ENCODE measurements at regions not wholly inside any gene's neighbourhood (a gene's known extent, or its start where the extent isn't known, plus 50 kb on each side); places are given as distances from the start of the nearest gene placed in this dataset.

- Mint-ChIP-seq H3K36me3 (peaks cover 4% of the 10 kb centered on the region), H3K27me3 (no peaks in the 10 kb centered on the region), H3K9me3 (peaks cover 13% of the 10 kb centered on the region), H3K27ac (no peak overlapping the region), H3K4me3 (no peak overlapping the region), H3K4me1 (ENCODE audit: low read depth in 2 of 2) (no peaks in the 10 kb centered on the region)
- DNase-seq (ENCODE audit: low spot score) (no peak), ATAC-seq (no peak)
These were observed 646.9 kb upstream of the ZP4 start for GRCh38 chr1:238537641-238538040.

- ATAC-seq = peak in 1 of 2 donors; percentile 17
- Mint-ChIP-seq H3K4me3 (no peak overlapping the region), H3K9me3 (peaks cover 16% of the 10 kb centered on the region), H3K27me3 (no peaks in the 10 kb centered on the region), H3K4me1 (ENCODE audit: low read depth in 2 of 2) (no peaks in the 10 kb centered on the region), H3K27ac (no peak overlapping the region), H3K36me3 (no peaks in the 10 kb centered on the region)
- DNase-seq (ENCODE audit: low spot score) = no peak
These were observed 639.6 kb upstream of the ZP4 start for GRCh38 chr1:238530209-238530851.

GRCh38 chr1:238517711-238518110 is 627.0 kb upstream of the ZP4 start:
- H3K9me3 Mint-ChIP-seq = peaks cover 9% of the 10 kb centered on the region

GRCh38 chr1:238501290-238501689 is 610.6 kb upstream of the ZP4 start:
- DNase-seq (ENCODE audit: low spot score) (no peak), ATAC-seq (no peak)
- no peaks in the 10 kb centered on the region for H3K36me3 Mint-ChIP-seq
- no peaks in the 10 kb centered on the region for H3K27me3 Mint-ChIP-seq
- H3K9me3 Mint-ChIP-seq = peaks cover 6% of the 10 kb centered on the region
- no peak overlapping the region for H3K27ac Mint-ChIP-seq
- no peaks in the 10 kb centered on the region for H3K4me1 Mint-ChIP-seq (ENCODE audit: low read depth in 2 of 2)
- no peak overlapping the region for H3K4me3 Mint-ChIP-seq

More at GRCh38 chr1:238517711-238518110, 627.0 kb upstream of the ZP4 start:
- Mint-ChIP-seq H3K36me3 (no peaks in the 10 kb centered on the region), H3K27me3 (no peaks in the 10 kb centered on the region), H3K4me1 (ENCODE audit: low read depth in 2 of 2) (no peaks in the 10 kb centered on the region), H3K4me3 (no peak overlapping the region), H3K27ac (no peak overlapping the region)
- DNase-seq (ENCODE audit: low spot score) (no peak), ATAC-seq (no peak)

GRCh38 chr1:238499021-238499420 is 608.3 kb upstream of the ZP4 start:
- Mint-ChIP-seq H3K27me3 (no peaks in the 10 kb centered on the region), H3K4me1 (ENCODE audit: low read depth in 2 of 2) (no peaks in the 10 kb centered on the region), H3K27ac (no peak overlapping the region), H3K9me3 (peaks cover 6% of the 10 kb centered on the region), H3K36me3 (no peaks in the 10 kb centered on the region), H3K4me3 (no peak overlapping the region)
- DNase-seq (ENCODE audit: low spot score) (no peak), ATAC-seq (no peak)

- no peak overlapping the region for H3K27ac Mint-ChIP-seq
- no peak for ATAC-seq
- no peaks in the 10 kb centered on the region for H3K4me1 Mint-ChIP-seq (ENCODE audit: low read depth in 2 of 2)
These were observed 601.5 kb upstream of the ZP4 start for GRCh38 chr1:238492271-238492670.

GRCh38 chr1:238491265-238491664 is 600.5 kb upstream of the ZP4 start:
- no peaks in the 10 kb centered on the region for H3K4me1 Mint-ChIP-seq (ENCODE audit: low read depth in 2 of 2)
- peaks cover 11% of the 10 kb centered on the region for H3K9me3 Mint-ChIP-seq
- no peaks in the 10 kb centered on the region for H3K27me3 Mint-ChIP-seq
- no peak overlapping the region for H3K27ac Mint-ChIP-seq
- H3K4me3 Mint-ChIP-seq = no peak overlapping the region
- DNase-seq (ENCODE audit: low spot score) = no peak
- H3K36me3 Mint-ChIP-seq = no peaks in the 10 kb centered on the region
- ATAC-seq = no peak

More at GRCh38 chr1:238492271-238492670, 601.5 kb upstream of the ZP4 start:
- Mint-ChIP-seq H3K4me3 (no peak overlapping the region), H3K9me3 (peaks cover 7% of the 10 kb centered on the region), H3K36me3 (no peaks in the 10 kb centered on the region), H3K27me3 (no peaks in the 10 kb centered on the region)
- no peak for DNase-seq (ENCODE audit: low spot score)

GRCh38 chr1:238489006-238489405 is 598.3 kb upstream of the ZP4 start:
- no peaks in the 10 kb centered on the region for H3K36me3 Mint-ChIP-seq
- H3K9me3 Mint-ChIP-seq = peaks cover 11% of the 10 kb centered on the region
- DNase-seq (ENCODE audit: low spot score) (no peak), ATAC-seq (no peak)
- H3K27me3 Mint-ChIP-seq = no peaks in the 10 kb centered on the region
- H3K27ac Mint-ChIP-seq = no peak overlapping the region
- H3K4me3 Mint-ChIP-seq = no peak overlapping the region
- no peaks in the 10 kb centered on the region for H3K4me1 Mint-ChIP-seq (ENCODE audit: low read depth in 2 of 2)

GRCh38 chr1:238488401-238488800 is 597.7 kb upstream of the ZP4 start:
- Mint-ChIP-seq H3K27ac (no peak overlapping the region), H3K4me3 (no peak overlapping the region), H3K9me3 (peaks cover 11% of the 10 kb centered on the region), H3K4me1 (ENCODE audit: low read depth in 2 of 2) (no peaks in the 10 kb centered on the region), H3K27me3 (no peaks in the 10 kb centered on the region), H3K36me3 (no peaks in the 10 kb centered on the region)
- ATAC-seq (no peak), DNase-seq (ENCODE audit: low spot score) (no peak)

GRCh38 chr1:238487931-238488330 is 597.2 kb upstream of the ZP4 start:
- Mint-ChIP-seq H3K4me1 (ENCODE audit: low read depth in 2 of 2) (no peaks in the 10 kb centered on the region), H3K4me3 (no peak overlapping the region), H3K27ac (no peak overlapping the region), H3K36me3 (no peaks in the 10 kb centered on the region), H3K27me3 (no peaks in the 10 kb centered on the region), H3K9me3 (peaks cover 11% of the 10 kb centered on the region)
- no peak for DNase-seq (ENCODE audit: low spot score)
- ATAC-seq = no peak

GRCh38 chr1:238485912-238486209 is 595.1 kb upstream of the ZP4 start:
- H3K4me3 Mint-ChIP-seq = no peak overlapping the region
- DNase-seq (ENCODE audit: low spot score) (no peak), ATAC-seq (no peak)
- no peaks in the 10 kb centered on the region for H3K4me1 Mint-ChIP-seq (ENCODE audit: low read depth in 2 of 2)
- no peaks in the 10 kb centered on the region for H3K36me3 Mint-ChIP-seq
- H3K27ac Mint-ChIP-seq = no peak overlapping the region
- peaks cover 11% of the 10 kb centered on the region for H3K9me3 Mint-ChIP-seq
- H3K27me3 Mint-ChIP-seq = no peaks in the 10 kb centered on the region

GRCh38 chr1:238485057-238485911 is 594.6 kb upstream of the ZP4 start:
- DNase-seq (ENCODE audit: low spot score) (no peak), ATAC-seq (no peak)
- Mint-ChIP-seq H3K36me3 (no peaks in the 10 kb centered on the region), H3K27ac (no peak overlapping the region), H3K9me3 (peaks cover 9% of the 10 kb centered on the region), H3K4me1 (ENCODE audit: low read depth in 2 of 2) (no peaks in the 10 kb centered on the region), H3K27me3 (no peaks in the 10 kb centered on the region), H3K4me3 (no peak overlapping the region)

GRCh38 chr1:238484121-238484520 is 593.4 kb upstream of the ZP4 start:
- Mint-ChIP-seq H3K4me1 (ENCODE audit: low read depth in 2 of 2) (no peaks in the 10 kb centered on the region), H3K27me3 (no peaks in the 10 kb centered on the region), H3K9me3 (peaks cover 7% of the 10 kb centered on the region), H3K4me3 (no peak overlapping the region), H3K36me3 (no peaks in the 10 kb centered on the region), H3K27ac (no peak overlapping the region)
- DNase-seq (ENCODE audit: low spot score) (no peak), ATAC-seq (no peak)

GRCh38 chr1:238476841-238477240 is 586.1 kb upstream of the ZP4 start:
- H3K4me1 Mint-ChIP-seq (ENCODE audit: low read depth in 2 of 2) = no peaks in the 10 kb centered on the region
- DNase-seq (ENCODE audit: low spot score) (no peak), ATAC-seq (no peak)
- peaks cover 3% of the 10 kb centered on the region for H3K9me3 Mint-ChIP-seq
- H3K27ac Mint-ChIP-seq = no peak overlapping the region
- H3K36me3 Mint-ChIP-seq = no peaks in the 10 kb centered on the region
- no peak overlapping the region for H3K4me3 Mint-ChIP-seq
- no peaks in the 10 kb centered on the region for H3K27me3 Mint-ChIP-seq

Measured in natural killer cell treated with Interleukin-12 subunit alpha and Interleukin-12 subunit beta and Interleukin-15 and Interleukin-18, amount 100 ng/mL, for 72 hours (primary cell).